GM18499 (cell line): ENCODE measurements at regions not wholly inside any gene's neighbourhood (a gene's known extent, or its start where the extent isn't known, plus 50 kb on each side); places are given as distances from the start of the nearest gene placed in this dataset.

Source experiments
- ATAC-seq: cut with Tn5 transposase; IDR thresholded peaks from one replicate; pipeline ENCODE4 v1.9.1; 2021; ENCODE audit warnings: moderate number of reproducible peaks; ENCODE audit not compliant: insufficient read depth, unreplicated experiment

DNA sequence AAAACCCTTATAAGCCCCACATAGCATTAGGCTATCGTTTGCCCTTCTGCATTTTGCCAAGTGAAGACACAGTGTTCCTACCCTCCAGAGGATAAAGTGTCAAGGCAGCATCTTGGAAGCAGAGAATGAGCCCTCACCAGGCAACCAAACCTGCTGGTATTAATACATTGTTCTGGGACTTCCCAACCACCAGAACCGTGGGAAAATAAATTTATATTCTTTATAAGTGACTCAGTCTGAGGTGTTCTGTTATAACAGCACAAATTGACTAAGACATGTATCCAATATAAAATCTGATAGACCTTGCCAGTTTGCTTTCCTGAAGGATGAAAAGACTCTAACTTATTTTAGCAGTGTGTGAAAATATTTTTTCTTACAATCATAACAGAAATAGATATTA is 792.5 kb upstream of the LRRC4C start:
- no peak for ATAC-seq

DNA sequence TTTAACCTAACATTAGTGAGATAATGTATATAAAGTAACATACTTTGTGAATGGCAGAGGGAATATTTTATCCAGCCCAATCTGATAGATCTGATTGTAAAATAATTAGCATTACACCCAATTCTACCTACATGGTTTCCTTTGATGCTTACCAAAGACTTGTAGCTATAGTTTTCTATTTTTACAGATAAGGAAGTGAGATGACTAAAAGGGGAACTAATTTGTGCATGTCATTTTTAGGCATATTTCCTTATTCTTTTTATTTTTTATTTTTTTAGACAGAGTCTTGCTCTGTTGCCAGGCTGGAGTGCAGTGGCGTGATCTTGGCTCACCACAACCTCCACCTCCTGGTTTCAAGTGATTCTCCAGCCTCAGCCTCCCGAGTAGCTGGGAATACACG is 793.7 kb upstream of the LRRC4C start:
- no peak for ATAC-seq

DNA sequence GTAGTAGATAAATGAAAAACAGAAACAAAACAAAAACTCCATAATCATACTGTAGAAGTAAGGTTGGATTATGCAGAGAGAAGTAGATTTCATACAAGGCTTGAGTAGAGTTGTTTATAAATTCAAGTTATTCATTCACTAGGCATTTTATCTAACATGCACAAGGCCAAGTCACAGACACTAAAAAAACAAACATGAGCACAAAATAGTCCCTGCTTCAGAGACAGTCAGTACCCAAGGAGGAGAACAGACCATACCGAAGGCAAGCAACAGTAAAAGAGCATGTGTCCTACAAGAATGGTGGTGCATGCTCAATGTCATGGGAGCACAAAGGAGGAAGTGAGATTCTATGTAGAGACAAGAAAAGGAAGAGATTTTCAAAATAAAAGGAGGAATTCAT is 796.5 kb upstream of the LRRC4C start:
- no peak for ATAC-seq

DNA sequence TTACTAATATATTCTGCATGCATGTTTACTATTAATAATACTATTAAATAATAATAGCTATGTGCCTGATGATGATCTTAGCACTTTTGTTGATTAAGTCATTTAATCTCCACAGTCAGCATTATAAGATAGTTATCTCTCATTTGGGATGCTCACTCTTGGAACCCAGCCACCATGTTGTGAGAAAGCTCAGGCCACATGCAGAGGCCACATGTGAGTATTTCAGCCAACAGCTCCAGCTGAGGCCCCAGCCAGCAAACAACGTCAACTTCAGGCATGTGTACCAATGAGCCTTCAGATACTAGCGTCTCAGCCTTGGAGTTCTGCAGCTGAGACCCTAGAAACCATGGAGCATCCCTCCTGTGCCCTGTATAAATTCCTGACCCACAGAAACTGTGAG is 798.1 kb upstream of the LRRC4C start:
- no peak for ATAC-seq

DNA sequence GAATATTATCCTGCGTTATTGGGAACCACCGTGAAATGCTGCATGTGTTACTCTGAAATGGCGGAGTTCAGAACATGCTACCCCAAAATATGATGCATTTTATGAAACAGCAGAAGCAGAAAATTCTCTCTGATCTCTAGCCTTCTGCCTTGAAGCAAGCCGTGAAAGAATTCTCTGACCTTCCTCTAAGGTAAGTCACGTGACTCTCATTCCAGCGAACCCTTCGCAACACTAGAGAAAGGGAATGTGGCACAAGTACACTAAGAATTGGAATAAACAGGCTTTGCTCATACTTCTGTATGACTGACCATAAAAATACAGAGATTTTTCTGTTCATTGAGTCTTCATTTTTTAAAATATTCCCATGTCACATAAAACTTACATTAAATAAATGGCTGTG is 805.6 kb upstream of the LRRC4C start:
- no peak for ATAC-seq

DNA sequence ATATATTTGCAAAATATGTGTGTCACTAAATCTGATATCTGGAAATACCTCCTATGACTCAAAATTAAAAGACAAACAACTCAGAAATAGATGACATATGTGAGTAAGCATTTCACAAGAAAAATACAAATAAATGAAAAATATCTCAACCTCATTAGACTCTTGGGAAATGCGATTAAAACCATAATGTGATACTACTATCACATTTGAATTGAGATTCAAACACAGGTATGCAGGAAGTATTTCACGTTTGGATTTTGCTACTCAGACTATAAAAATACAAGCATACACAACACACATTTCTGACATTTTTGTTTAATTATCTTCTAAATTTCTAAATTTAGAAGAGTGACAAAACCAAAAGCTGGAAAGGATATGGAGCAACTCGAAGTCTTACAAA is 811.9 kb upstream of the LRRC4C start:
- ATAC-seq = no peak

DNA sequence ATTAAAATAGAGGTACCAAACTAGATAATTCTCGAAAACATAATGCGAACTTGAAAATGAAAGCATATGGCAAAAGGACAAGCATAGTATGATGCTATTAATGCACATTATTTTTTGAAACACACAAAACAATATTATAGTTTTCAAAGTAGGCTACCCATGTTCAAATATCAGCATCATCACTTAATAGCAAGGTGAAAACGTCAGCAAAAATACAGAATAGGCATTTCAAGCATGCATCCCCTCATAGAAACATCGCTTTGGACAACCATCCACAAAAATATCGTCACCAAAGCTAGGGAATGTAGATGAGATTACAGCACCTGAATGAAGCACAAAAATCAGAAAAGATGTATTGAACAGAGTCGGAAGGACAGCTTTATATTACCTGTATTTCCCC is 814.5 kb upstream of the LRRC4C start:
- ATAC-seq = no peak

DNA sequence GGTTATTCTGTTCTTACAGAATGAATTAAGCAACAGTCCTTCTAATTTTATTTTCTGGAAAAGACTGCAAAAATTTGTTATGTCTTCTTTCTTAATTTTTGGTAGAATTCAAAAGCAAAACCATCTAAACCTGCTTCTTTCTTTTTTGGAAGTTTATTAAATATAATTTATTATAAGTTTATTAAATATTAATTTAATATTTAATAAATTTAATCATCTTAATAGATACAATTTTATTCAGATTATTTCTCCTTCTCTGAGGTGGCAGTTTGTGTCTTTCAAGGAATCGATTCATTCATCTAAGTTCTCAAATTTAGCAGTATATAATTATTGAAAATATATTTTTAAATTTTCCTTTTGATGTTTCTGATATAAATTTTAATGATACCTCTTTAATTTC is 837.5 kb upstream of the LRRC4C start:
- ATAC-seq = no peak

DNA sequence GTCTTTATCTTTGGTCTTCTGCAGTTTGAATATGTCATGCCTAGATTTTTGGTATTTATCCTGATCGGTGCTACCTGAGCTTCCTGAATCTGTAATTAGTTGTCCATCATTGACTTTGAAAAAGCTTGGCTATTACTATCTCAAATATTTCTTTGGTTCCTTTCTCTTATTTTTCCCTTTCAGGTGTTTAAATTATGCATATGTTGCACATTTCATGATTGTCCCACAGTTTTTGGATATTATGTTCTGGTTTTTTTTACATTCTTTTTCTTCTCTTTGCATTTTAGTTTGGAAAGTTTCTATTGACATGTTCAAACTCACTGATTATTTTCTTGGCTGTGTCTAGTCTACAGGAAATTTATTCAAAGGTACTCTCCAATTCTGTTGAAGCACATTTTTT is 840.3 kb upstream of the LRRC4C start:
- ATAC-seq = no peak

DNA sequence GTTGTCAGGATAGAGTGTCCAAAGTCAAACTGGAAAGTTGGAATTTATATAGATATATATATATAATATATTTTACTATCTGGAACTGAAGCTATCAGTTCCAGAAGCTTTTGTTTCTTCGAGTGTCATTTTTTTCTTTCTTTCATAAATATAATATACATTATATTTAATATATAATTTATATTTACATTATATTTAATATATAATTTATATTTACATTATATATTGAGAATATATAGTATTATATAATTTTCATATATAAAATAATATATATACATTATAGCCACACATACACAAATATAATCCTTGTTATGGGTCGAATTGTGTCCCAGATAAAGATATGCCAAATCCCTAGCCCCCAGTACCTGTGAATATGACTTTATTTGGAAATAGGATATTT is 842.3 kb upstream of the LRRC4C start:
- no peak for ATAC-seq

DNA sequence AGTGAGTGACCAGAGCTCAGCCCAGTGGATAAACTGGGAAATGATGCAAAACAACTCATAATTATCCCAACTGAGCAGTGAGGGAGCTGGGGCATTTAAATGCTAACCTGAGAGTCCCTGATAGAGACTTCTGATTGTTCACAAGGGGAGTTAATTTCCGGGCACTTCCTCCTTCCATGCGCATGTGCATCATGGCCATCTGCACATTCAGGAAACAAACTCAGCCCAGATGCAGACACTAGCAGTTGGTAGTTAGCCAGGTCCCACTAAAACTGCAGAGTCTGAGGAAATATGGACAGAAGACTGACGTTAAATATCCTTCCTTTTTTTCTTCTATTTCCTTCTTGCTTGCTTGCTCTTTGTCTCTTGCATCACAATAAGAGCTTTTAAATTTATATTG is 852.1 kb upstream of the LRRC4C start:
- ATAC-seq = no peak

DNA sequence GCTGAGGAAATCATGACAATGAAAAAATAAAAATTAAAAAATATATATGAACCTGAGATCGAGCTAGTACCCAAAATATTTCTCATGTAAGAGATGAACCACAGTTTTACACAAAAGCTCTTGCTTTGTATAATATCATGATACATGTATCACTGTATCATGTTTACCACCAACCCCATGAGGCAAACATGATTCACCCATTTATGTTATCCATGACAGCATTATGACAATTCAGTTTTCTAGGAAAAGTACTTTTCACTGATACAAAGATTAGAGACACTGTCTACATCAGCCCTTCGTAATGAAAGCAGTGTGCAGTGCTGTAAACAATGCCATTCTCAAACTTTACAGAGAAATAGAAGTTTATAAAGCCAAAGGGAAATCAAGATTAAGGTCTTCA is 852.5 kb upstream of the LRRC4C start:
- ATAC-seq = no peak

DNA sequence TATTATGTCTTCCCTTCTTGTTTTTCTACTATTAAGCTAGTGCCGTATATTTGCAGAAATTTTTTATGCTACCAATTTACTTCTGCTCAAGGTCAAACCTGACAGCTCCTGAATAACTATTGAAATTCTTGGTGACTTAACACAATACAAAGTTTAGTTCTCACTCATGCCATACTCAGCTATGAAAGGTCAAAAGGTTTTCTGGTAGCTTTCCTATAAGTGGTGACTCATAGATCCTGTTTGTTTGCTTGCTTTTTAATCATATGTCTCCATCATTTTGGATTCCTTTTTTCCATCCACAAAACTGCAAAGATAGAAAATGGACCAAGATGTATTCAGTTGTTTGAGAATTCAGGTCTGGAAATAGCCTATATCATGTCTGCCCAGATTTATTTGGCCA is 855.8 kb upstream of the LRRC4C start:
- no peak for ATAC-seq

DNA sequence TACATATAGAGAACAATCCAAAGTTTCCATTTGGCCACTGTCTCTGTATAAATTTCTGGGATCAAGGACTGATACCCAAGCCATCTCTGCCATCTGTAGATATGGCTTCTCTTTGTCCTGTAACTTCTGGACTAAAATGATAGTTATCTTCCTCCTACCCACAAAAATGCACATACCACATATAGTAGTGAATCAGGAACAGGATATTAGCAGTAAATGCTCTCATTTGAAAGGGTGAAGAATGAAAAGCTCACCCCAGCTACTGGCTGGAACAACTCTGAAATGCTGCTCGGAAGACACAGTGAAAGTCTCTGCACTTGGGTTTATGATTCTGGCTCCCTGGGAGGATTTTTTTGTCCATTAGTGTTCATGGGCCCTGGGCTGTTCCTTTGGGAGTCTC is 856.4 kb upstream of the LRRC4C start:
- no peak for ATAC-seq

DNA sequence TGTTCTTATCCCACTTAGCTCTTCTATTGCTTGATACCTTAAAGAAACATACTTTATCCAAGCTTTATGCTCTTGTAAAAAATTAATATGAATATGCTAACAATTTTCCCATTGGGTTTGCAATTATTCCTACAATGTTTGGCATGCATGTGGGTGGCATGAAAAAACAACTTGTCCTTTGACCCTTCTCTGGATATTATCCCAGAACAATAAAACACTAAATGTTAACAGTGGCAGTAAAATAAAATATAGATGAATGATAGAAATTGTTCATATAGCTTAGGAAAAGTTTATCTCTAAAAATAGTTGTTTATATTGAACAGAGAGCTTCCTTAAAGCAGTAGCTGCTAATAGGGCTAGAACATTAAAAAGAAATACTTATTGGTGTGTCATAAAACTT is 860.5 kb upstream of the LRRC4C start:
- ATAC-seq = no peak

DNA sequence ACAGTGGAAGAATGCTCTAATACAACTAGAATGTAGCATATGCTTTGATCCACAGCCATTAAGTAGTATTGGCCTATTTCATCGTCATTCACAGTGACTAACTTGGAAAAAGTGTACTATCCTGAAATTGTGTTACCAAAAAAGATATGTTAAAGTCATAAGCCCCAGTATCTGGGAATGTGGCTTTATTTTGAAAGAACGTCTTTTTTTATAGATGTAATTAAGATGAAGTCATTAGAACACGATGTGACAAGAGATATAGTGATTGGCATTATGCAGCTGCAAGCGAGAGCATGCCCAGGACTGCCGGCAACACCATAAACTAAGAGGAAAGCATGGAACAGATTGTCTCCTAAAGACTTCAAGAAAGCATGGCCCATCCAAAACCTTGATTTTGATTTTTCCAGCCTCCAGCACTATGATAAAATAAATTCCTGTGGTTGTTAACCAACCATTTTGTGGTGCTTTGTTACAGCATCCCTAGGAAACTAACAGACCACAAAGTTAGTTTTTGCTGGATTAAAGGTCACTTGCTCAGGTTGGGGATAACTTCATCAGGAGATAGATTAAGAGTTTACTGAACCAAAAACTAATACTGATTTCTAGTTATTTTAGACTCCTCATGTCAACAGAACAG is 870.6 kb upstream of the LRRC4C start:
- ATAC-seq = no peak

DNA sequence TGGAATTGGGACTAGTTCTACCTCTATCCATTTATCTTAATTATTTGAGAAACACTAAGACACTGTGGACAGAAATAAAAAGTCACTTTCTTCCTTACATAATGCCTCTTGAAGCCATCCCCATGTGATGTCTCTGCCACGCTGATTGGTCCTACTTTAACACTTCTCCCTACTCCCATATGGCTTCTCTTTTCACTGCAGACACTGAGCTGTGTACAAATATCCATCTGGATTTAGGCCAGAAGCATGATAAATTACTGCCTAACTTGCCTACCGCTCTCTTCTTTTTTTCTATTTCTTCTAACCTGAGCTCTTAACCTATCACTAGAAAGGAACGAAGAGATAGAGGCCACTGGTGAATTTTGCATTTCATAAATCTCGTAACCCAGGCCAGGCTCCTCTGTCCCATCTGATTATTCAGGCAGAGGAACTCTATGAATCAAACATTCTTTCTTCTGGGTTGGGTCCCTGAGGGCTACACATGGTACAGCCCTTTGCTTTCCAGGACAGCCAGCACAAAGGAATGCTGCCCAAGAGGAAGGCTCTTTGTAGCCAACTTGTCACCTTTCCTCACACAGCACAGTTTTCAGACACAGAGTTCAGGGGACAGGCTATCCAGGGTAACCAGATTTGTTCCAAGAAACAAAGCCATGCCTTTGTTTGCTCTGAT is 878.5 kb upstream of the LRRC4C start:
- ATAC-seq = no peak

DNA sequence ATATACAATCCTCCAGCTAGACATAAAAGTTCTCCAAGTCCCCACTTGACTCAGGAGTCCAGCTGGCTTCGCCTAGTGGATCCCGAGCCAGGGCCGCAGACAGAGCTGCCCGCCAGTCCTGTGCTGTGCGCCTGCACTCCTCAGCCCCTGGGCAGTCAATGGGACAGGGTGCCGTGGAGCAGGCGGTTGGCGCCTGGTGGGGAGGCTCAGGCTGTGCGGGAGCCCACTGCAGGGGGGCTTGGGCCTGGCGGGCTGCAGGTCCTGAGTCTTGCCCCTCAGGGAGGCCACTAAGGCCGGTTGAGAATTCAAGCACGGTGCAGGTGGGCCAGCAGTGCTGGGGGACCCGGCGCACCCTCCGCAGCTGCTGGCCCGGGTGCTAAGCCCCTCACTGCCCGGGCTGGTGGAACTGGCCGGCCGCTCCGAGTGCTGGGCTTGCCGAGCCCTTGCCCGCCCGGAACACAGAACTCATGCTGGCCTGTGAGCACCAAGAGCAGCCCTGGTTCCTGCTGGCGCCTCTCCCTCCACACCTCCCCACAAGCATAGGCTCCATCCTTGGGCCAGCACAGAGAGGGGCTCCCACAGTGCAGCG is 884.8 kb upstream of the LRRC4C start:
- ATAC-seq = no peak

DNA sequence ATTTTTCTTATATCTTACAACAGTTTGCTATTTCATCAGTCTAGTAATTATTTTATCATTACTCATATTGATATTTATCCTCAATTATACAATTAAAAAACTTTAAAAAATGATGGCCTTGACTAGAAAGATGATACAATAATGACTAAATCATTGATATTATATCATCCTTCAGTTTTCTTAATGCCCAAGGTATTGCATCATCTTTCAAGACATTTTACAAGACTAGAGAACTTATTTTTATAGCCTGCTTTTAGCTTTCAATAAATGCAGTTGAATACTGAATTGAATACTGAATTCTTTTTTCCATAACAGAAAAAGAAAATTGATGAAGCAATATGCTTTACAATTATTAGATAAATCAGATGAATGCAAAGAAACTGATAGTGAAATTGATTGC is 886.5 kb upstream of the LRRC4C start:
- ATAC-seq = no peak

DNA sequence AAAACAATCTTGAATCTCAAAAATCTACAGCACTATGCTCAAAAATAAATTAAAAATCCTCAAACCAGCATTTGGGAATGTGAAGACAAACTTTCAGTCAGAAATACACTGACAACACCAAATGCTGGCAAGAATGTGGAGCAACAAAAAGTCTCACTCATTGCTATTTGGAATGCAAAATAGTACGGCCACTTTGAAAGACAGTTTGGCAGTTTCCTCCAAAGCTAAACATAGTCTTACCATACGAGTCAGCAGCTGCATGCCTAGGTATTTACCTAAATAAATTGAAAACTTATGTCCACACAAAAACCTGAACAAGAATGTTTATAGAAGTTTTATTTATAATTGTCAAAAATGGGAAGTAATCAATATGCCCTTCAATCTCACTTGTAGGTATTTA is 904.2 kb upstream of the LRRC4C start:
- no peak for ATAC-seq

DNA sequence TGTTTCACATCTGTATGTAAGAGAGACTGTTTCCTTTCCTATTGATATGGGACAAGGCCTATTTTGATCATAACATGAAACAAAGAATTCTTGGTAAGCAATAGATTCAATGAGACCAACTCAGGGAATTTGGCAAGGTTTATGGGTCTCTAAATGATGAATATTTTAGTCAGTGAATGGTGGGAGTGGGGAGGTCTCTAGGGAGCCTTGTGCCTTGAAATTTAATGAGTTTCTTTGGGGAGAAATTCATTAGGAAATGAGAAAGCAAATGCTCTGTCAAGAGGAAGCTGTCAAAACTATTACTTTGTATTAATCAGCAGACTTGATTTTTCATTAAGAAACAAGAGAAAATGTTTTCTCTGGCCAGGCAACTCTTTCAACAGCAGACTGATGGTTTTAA is 921.7 kb upstream of the API5 start:
- ATAC-seq = no peak

DNA sequence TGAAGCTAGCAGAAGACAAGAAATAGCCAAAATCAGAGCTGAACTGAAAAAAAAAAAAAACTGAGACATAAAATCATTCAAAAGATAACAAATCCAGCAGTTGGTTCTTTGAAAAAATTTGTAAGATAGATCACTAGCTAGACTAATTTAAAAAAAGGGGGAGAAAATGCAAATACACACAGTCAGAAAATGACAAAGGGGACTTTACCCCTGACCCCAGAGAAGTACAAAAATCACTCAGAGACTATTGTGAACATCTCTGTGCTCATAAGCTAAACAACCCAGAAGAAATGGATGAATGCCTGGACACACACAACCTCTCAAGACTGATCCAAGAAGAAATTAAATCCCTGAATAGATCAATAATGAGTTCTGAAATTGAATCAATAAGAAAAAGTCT is 914.3 kb upstream of the API5 start:
- ATAC-seq = no peak
